Gastrocnemius medialis (tissue), 4 donors: ENCODE measurements at regions not wholly inside any gene's neighbourhood (a gene's known extent, or its start where the extent isn't known, plus 50 kb on each side); places are given as distances from the start of the nearest gene placed in this dataset.

Source experiments
- CTCF ChIP-seq, 5 experiments: fragments of 450-650 bp in 3 of 5; fragments of 200-600 bp in 2 of 5; sonication (generic) in 2 of 5; IDR thresholded peaks in 4 of 5; conservative IDR thresholded peaks in 1 of 5; 1 replicate in 4 of 5; 2 replicates in 1 of 5; pipeline ENCODE4 v1.5.1; 2016 to 2019; ENCODE audit warnings: antibody characterized with exemption in 5 of 5, mild to moderate bottlenecking in 3 of 5, moderate library complexity in 3 of 5
- POLR2A ChIP-seq, 2 donors: fragments of 450-650 bp; IDR thresholded peaks; one replicate each; pipeline ENCODE4 v1.6.1; 2017; ENCODE audit warnings: antibody characterized with exemption in 2 of 2, mild to moderate bottlenecking in 2 of 2, moderate library complexity in 2 of 2

GRCh38 chr3:124276539-124277143 lies 284.7 kb upstream of the ROPN1 start:
- TF ChIP-seq CTCF (IDR thresholded peaks at IDR 0.05 in 4 of 5, conservative IDR thresholded peaks at IDR 0.05 in 1 of 5): no peak
- TF ChIP-seq POLR2A (IDR thresholded peaks at IDR 0.05): no peak
